ENCODE measurements at regions not wholly inside any gene's neighbourhood (a gene's known extent, or its start where the extent isn't known, plus 50 kb on each side); places are given as distances from the start of the nearest gene placed in this dataset.
"Not testable (repeated sequence)": the region's sequence is repeated elsewhere in the genome, so short reads cannot be mapped to it uniquely, and the experiment has no call there.

- DNase-seq: no peak
These were observed 426.7 kb upstream of the ARX start for GRCh38 chrX:25442499-25442898.

GRCh38 chrX:25433307-25433706, 417.5 kb upstream of the ARX start:
- DNase-seq: no peak

GRCh38 chrX:25432396-25432795, 416.6 kb upstream of the ARX start:
- DNase-seq: no peak

GRCh38 chrX:25427873-25428555, 412.2 kb upstream of the ARX start:
- no peak for DNase-seq

GRCh38 chrX:25404163-25404562, 388.4 kb upstream of the ARX start:
- not testable (repeated sequence) for DNase-seq

GRCh38 chrX:25389266-25389665, 373.5 kb upstream of the ARX start:
- DNase-seq: no peak

GRCh38 chrX:25383196-25383595, 367.4 kb upstream of the ARX start:
- no peak for DNase-seq

GRCh38 chrX:25356456-25356855, 340.7 kb upstream of the ARX start:
- no peak for DNase-seq

GRCh38 chrX:25344161-25344936, 328.6 kb upstream of the ARX start:
- DNase-seq: no peak

- no peak for DNase-seq
These were observed 327.3 kb upstream of the ARX start for GRCh38 chrX:25343060-25343459.

- no peak for DNase-seq
These were observed 322.1 kb upstream of the ARX start for GRCh38 chrX:25337841-25338240.

GRCh38 chrX:25300994-25301393, 285.2 kb upstream of the ARX start:
- DNase-seq: no peak

GRCh38 chrX:25296850-25297249, 281.1 kb upstream of the ARX start:
- no peak for DNase-seq

- no peak for DNase-seq
These were observed 279.7 kb upstream of the ARX start for GRCh38 chrX:25295466-25295865.

- no peak for DNase-seq
These were observed 274.4 kb upstream of the ARX start for GRCh38 chrX:25290132-25290531.

GRCh38 chrX:25288676-25289075, 272.9 kb upstream of the ARX start:
- no peak for DNase-seq

GRCh38 chrX:25287521-25287920, 271.8 kb upstream of the ARX start:
- DNase-seq: no peak

- no peak for DNase-seq
These were observed 269.8 kb upstream of the ARX start for GRCh38 chrX:25285598-25285997.

GRCh38 chrX:25279510-25279909, 263.7 kb upstream of the ARX start:
- DNase-seq: no peak

GRCh38 chrX:25278341-25278740, 262.6 kb upstream of the ARX start:
- DNase-seq: no peak

- no peak for DNase-seq
These were observed 261.8 kb upstream of the ARX start for GRCh38 chrX:25277574-25277973.

- DNase-seq: no peak
These were observed 259.4 kb upstream of the ARX start for GRCh38 chrX:25275159-25275558.

- DNase-seq: no peak
These were observed 225.7 kb upstream of the ARX start for GRCh38 chrX:25241461-25241860.

- no peak for DNase-seq
These were observed 210.4 kb upstream of the ARX start for GRCh38 chrX:25226151-25226550.

- DNase-seq: no peak
These were observed 203.7 kb upstream of the ARX start for GRCh38 chrX:25219480-25219879.

Data from EL (cell line).